Suppressor macrophage (primary cell): ENCODE measurements at regions not wholly inside any gene's neighbourhood (a gene's known extent, or its start where the extent isn't known, plus 50 kb on each side); places are given as distances from the start of the nearest gene placed in this dataset.
A peak's percentile ranks its signal among the peaks of the same experiment; 100 is the strongest.

ENCODE experiments used
- DNase-seq, 4 experiments: peaks; one replicate each; pipeline ENCODE4 v3.0.0-alpha.2; 2020 to 2022

GRCh38 chr3:117409256-117409655 is 699.7 kb downstream of the TUSC7 start:
- DNase-seq, result no peak

GRCh38 chr3:117409701-117410459 is 700.3 kb downstream of the TUSC7 start:
- peak in 3 of 4 experiments; percentile 6 to 16 (median 7) for DNase-seq

GRCh38 chr3:117411971-117412370 is 702.4 kb downstream of the TUSC7 start:
- peak; percentile 3 to 51 (median 37) for DNase-seq

GRCh38 chr3:117417411-117417810 is 707.8 kb downstream of the TUSC7 start:
- DNase-seq, result no peak

- DNase-seq, result no peak
Observed at GRCh38 chr3:117427081-117427480, 717.5 kb downstream of the TUSC7 start.

GRCh38 chr3:117433427-117433826 is 723.8 kb downstream of the TUSC7 start:
- DNase-seq, result no peak

GRCh38 chr3:117434661-117435412 is 725.3 kb downstream of the TUSC7 start:
- no peak for DNase-seq

GRCh38 chr3:117435506-117435905 is 725.9 kb downstream of the TUSC7 start:
- no peak for DNase-seq

GRCh38 chr3:117439812-117440211 is 730.2 kb downstream of the TUSC7 start:
- DNase-seq, result peak; percentile 49 to 82 (median 71)

- no peak for DNase-seq
Observed at GRCh38 chr3:117441851-117442250, 732.3 kb downstream of the TUSC7 start.

GRCh38 chr3:117442566-117442965 is 733.0 kb downstream of the TUSC7 start:
- DNase-seq, result no peak

GRCh38 chr3:117443014-117443413 is 733.4 kb downstream of the TUSC7 start:
- DNase-seq, result no peak

GRCh38 chr3:117444175-117444574 is 734.6 kb downstream of the TUSC7 start:
- no peak for DNase-seq

- DNase-seq, result no peak
Observed at GRCh38 chr3:117447419-117447818, 737.8 kb downstream of the TUSC7 start.

- no peak for DNase-seq
Observed at GRCh38 chr3:117450026-117450425, 740.4 kb downstream of the TUSC7 start.

GRCh38 chr3:117454254-117454653 is 744.7 kb downstream of the TUSC7 start:
- no peak for DNase-seq

GRCh38 chr3:117454908-117455307 is 745.3 kb downstream of the TUSC7 start:
- no peak for DNase-seq

- DNase-seq, result no peak
Observed at GRCh38 chr3:117455782-117456181, 746.2 kb downstream of the TUSC7 start.

- DNase-seq, result no peak
Observed at GRCh38 chr3:117463276-117464115, 753.9 kb downstream of the TUSC7 start.

GRCh38 chr3:117471831-117472230 is 762.3 kb downstream of the TUSC7 start:
- DNase-seq, result peak in 2 of 4 experiments; percentile 6 to 22

- no peak for DNase-seq
Observed at GRCh38 chr3:117473981-117474538, 764.5 kb downstream of the TUSC7 start.

GRCh38 chr3:117476572-117476971 is 767.0 kb downstream of the TUSC7 start:
- no peak for DNase-seq
